ENCODE measurements at regions not wholly inside any gene's neighbourhood (a gene's known extent, or its start where the extent isn't known, plus 50 kb on each side); places are given as distances from the start of the nearest gene placed in this dataset.
A peak's percentile ranks its signal among the peaks of the same experiment; 100 is the strongest.

DNA sequence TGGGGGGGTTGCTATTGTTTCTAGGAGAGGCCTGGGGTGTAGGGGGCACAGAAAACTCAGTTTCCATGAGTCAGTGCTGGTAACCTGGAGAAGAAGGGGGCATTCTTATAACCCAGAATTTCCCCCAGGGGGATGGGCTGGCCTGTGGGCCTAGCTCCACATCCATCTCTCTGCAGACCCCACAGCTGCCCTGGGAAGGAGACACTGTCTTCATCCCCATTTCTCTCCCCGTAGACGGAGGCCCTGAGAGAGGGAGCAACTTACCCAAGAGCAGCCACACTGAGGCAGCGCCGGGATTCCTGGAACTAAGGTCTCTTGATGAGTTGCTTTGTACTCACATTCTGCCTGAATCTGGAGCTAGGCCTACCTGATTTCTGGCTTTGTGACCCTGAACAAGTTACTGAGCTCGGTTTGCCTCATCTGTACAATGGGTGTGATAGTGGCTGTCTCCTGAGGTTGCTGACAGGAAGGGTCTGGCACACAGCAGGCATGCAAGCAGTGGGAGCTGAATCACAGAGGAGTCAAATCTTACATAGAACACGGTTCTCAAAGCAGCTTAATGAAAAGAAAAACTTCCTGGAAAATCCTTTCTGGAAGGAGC lies 55.0 kb upstream of the LCTL start (continued):
- peak; percentile 99 for TF ChIP-seq BCOR (IDR thresholded peaks at IDR 0.05)
- peak; percentile 94 for TF ChIP-seq CBX1 (IDR thresholded peaks at IDR 0.05; ENCODE audit: low read depth)
- TF ChIP-seq, protein P1, sequence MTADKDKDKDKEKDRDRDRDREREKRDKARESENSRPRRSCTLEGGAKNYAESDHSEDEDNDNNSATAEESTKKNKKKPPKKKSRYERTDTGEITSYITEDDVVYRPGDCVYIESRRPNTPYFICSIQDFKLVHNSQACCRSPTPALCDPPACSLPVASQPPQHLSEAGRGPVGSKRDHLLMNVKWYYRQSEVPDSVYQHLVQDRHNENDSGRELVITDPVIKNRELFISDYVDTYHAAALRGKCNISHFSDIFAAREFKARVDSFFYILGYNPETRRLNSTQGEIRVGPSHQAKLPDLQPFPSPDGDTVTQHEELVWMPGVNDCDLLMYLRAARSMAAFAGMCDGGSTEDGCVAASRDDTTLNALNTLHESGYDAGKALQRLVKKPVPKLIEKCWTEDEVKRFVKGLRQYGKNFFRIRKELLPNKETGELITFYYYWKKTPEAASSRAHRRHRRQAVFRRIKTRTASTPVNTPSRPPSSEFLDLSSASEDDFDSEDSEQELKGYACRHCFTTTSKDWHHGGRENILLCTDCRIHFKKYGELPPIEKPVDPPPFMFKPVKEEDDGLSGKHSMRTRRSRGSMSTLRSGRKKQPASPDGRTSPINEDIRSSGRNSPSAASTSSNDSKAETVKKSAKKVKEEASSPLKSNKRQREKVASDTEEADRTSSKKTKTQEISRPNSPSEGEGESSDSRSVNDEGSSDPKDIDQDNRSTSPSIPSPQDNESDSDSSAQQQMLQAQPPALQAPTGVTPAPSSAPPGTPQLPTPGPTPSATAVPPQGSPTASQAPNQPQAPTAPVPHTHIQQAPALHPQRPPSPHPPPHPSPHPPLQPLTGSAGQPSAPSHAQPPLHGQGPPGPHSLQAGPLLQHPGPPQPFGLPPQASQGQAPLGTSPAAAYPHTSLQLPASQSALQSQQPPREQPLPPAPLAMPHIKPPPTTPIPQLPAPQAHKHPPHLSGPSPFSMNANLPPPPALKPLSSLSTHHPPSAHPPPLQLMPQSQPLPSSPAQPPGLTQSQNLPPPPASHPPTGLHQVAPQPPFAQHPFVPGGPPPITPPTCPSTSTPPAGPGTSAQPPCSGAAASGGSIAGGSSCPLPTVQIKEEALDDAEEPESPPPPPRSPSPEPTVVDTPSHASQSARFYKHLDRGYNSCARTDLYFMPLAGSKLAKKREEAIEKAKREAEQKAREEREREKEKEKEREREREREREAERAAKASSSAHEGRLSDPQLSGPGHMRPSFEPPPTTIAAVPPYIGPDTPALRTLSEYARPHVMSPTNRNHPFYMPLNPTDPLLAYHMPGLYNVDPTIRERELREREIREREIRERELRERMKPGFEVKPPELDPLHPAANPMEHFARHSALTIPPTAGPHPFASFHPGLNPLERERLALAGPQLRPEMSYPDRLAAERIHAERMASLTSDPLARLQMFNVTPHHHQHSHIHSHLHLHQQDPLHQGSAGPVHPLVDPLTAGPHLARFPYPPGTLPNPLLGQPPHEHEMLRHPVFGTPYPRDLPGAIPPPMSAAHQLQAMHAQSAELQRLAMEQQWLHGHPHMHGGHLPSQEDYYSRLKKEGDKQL (CRISPR knock-in tag; IDR thresholded peaks at IDR 0.05; ENCODE audit: borderline replicate concordance) = no peak
- TF ChIP-seq EZH2 (IDR thresholded peaks at IDR 0.05; ENCODE audit: borderline replicate concordance, low read depth, low read length) = no peak
- TF ChIP-seq FOSL1 (tag; conservative IDR thresholded peaks at IDR 0.05) = no peak
- peak; percentile 95; the same call in 1 of the 2 replicates for TF ChIP-seq HDAC2 (IDR thresholded peaks at IDR 0.05)
- TF ChIP-seq MTA3 (IDR thresholded peaks at IDR 0.05; ENCODE audit: borderline replicate concordance) = no peak
- TF ChIP-seq DPF2 (IDR thresholded peaks at IDR 0.05) = peak; percentile 14; the same call in 1 of the 2 replicates
- TF ChIP-seq POLR2B (IDR thresholded peaks at IDR 0.05; ENCODE audit: low read depth, partially characterized antibody) = no peak
- TF ChIP-seq ZNF717 (CRISPR knock-in tag; IDR thresholded peaks at IDR 0.05) = no peak
- TF ChIP-seq MITF (IDR thresholded peaks at IDR 0.05) = no peak
- no peak for TF ChIP-seq NR4A1 (CRISPR knock-in tag; IDR thresholded peaks at IDR 0.05)
- TF ChIP-seq NR4A1 (tag; IDR thresholded peaks at IDR 0.05) = no peak
- TF ChIP-seq ZNF551 (CRISPR knock-in tag; IDR thresholded peaks at IDR 0.05) = no peak
- no peak for TF ChIP-seq ZNF77 (CRISPR knock-in tag; IDR thresholded peaks at IDR 0.05)
- no peak for TF ChIP-seq ZFP91 (CRISPR knock-in tag; IDR thresholded peaks at IDR 0.05)
- TF ChIP-seq CBX3 (IDR thresholded peaks at IDR 0.05; ENCODE audit: borderline replicate concordance in 1 of 2, low read length in 2 of 2) = peak in 1 of 2 experiments; percentile 78; a peak in 2 of 3 replicates
- TF ChIP-seq, protein P2, sequence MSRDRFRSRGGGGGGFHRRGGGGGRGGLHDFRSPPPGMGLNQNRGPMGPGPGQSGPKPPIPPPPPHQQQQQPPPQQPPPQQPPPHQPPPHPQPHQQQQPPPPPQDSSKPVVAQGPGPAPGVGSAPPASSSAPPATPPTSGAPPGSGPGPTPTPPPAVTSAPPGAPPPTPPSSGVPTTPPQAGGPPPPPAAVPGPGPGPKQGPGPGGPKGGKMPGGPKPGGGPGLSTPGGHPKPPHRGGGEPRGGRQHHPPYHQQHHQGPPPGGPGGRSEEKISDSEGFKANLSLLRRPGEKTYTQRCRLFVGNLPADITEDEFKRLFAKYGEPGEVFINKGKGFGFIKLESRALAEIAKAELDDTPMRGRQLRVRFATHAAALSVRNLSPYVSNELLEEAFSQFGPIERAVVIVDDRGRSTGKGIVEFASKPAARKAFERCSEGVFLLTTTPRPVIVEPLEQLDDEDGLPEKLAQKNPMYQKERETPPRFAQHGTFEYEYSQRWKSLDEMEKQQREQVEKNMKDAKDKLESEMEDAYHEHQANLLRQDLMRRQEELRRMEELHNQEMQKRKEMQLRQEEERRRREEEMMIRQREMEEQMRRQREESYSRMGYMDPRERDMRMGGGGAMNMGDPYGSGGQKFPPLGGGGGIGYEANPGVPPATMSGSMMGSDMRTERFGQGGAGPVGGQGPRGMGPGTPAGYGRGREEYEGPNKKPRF (IDR thresholded peaks at IDR 0.05; ENCODE audit: low read depth, low read length) = no peak
- TF ChIP-seq ERF (CRISPR knock-in tag; IDR thresholded peaks at IDR 0.05) = no peak
- no peak for TF ChIP-seq POLR3G (IDR thresholded peaks at IDR 0.05; ENCODE audit: extremely low read depth, insufficient read length, insufficient replicate concordance)

Measured in K562 (cell line).